ENCODE measurements at regions not wholly inside any gene's neighbourhood (a gene's known extent, or its start where the extent isn't known, plus 50 kb on each side); places are given as distances from the start of the nearest gene placed in this dataset.
A peak's percentile ranks its signal among the peaks of the same experiment; 100 is the strongest.
"Not testable (repeated sequence)": the region's sequence is repeated elsewhere in the genome, so short reads cannot be mapped to it uniquely, and the experiment has no call there.

DNA sequence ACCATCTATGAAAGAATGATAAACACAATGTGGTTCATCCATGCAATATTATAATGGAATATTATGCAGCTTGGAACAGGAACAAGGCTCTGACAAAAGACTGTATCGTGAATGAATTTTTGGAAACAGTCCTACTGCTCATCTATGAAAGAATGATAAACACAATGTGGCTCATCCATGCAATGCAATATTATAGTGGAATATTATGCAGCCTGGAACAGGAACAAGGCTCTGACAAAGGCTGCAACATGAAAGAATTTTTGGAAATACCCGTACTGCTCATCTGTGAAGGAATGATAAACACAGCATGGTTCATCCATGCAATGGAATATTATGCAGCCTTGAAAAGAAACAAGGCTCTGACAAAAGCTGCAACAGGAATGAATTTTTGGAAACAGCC lies 158.8 kb downstream of the CRLF2 start:
- not testable (repeated sequence) for DNase-seq

DNA sequence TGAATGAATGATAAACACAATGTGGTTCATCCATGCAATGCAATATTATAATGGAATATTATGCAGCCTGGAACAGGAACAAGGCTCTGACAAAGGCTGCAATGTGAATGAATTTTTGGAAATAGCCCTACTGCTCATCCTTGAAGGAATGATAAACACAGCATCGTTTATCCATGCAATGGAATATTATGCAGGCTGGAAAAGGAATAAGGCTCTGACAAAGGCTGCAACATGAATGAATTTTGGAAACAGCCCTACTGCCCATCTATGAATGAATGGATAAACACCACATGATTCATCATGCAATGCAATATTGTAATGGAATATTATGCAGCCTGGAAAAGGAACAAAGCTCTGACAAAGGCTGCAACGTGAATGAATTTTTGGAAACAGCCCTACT lies 159.4 kb downstream of the CRLF2 start:
- no peak for DNase-seq

DNA sequence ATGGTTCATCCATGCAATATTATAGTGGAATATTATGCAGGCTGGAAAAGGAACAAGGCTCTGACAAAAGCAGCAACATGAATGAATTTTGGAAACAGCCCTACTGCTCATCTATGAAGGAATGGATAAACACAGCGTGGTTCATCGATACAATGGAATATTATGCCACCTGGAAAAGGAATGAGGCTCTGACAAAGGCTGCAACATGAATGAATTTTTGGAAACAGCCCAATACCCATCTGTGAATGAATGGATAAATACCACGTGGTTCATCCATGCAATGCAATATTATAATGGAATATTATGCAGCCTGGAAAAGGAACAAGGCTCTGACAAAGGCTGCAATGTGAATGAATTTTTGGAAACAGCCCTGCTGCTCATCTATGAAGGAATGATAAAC lies 160.4 kb downstream of the CRLF2 start:
- DNase-seq: no peak

DNA sequence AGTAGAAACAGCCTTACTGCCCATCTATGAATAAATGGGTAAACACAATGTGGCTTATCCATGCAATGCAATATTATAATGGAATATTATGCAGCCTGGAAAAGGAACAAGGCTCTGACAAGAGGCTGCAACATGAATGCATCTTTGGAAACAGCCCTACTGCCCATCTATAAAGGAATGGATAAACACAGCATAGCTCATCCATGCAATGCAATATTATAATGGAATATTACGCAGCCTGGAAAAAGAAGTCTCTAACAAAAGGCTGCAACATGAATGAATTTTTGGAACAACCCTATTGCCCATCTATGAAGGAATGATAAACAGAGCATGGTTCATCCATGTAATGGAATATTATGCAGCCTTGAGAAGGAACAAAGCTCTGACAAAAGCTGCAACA lies 161.0 kb downstream of the CRLF2 start:
- no peak for DNase-seq

DNA sequence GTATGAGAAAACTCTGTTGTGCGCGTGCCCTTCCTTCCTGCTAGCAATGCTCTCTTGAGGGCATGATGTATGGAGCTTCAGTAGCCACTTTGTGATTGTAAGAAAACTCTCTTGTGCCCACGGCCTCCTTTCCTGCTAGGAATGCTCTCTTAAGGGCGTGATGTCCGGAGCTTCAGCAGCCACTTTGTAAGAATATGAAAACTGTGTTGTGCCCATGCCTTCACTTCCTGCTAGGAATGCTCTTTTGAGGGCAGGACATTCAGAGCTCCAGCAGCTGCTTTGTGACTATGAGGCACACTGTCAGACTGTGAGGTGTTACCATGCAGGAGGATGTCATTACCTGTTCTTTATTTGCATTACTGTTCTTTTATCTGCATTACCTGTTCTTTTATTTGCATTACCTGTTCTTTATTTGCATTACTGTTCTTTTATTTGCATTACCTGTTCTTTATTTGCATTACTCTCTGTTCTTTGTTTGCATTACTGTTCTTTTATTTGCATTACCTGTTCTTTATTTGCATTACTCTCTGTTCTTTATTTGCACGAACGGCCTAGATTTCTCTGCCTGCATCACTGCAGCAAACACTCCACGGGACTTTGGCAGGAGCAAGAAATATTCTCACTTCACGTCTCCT lies 166.7 kb downstream of the CRLF2 start:
- no peak for DNase-seq

DNA sequence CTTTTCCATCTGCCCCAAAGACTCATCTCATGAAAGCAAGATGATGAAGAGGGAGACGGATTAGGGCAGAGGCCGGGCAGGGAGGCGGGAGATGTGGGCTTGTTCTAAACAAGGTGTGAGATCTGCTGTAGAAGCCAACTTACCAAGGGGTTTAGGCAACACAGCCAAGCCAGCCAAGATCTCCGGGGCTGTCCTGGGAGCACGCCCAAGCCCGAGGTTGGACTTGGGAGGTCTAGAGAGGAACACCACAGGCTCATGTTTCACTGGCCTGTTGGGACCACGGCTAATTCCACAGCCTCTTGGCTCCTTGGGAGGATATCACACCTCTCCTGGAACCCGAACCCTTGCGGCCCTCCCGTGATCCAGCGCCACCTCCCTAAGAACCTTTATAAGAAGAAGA lies 171.4 kb downstream of the CRLF2 start:
- DNase-seq: no peak

DNA sequence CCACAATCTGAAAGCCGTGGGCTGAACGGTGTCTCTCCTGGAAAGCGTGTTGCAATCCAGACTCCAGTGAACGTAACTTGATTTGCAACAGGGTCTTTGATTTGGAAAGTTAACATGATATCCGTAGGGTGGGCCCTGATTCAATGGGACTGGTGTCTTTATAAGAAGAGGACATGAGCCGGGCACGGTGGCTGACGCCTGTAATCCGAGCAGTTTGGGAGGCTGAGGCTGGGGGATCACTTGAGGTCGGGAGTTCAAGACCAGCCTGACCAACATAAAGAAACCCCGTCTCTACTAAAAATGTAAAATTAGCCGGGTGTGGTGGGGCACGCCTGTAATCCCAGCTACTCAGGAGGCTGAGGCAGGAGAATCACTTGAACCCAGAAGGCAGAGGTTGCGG lies 176.5 kb downstream of the CRLF2 start:
- DNase-seq: not testable (repeated sequence)

DNA sequence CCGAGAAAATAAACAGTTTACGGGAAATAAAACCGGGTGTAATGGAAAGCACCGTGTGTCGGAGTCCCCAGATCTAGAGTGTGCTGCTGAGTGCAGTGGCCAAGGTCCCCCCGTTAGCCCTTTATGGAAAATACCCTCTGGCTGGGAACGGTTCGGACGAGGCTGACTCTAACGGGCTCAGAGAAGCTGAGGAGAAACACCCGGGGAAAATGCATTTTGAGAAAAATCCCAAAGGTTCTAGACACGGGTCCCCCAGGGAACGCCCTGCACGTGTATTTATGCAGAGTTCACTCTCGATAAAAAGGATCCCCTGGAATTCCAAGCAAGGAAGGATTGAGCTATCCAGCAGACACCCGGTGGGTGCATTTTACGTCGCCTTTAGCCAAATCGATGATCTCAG lies 177.2 kb downstream of the CRLF2 start:
- DNase-seq: no peak

DNA sequence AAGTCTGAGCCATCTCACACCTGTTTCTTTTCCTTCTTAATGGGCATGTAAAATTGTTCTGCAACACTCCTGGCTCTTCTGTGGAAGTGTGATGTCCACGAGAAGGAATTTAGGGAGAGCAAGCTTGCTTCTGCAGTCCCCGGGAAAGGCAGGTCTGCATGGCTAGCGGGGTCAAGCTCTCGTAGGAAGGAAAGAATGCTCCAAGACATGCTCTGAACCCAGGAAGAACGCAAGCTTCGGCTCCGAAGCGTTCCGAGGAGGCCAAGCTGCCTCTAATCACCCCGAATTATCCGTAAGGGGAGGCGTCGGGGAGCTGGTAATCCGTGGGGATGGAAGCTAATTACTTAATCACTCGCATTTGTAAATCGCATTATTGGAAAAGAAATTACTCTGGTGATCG lies 177.7 kb downstream of the CRLF2 start:
- no peak for DNase-seq

DNA sequence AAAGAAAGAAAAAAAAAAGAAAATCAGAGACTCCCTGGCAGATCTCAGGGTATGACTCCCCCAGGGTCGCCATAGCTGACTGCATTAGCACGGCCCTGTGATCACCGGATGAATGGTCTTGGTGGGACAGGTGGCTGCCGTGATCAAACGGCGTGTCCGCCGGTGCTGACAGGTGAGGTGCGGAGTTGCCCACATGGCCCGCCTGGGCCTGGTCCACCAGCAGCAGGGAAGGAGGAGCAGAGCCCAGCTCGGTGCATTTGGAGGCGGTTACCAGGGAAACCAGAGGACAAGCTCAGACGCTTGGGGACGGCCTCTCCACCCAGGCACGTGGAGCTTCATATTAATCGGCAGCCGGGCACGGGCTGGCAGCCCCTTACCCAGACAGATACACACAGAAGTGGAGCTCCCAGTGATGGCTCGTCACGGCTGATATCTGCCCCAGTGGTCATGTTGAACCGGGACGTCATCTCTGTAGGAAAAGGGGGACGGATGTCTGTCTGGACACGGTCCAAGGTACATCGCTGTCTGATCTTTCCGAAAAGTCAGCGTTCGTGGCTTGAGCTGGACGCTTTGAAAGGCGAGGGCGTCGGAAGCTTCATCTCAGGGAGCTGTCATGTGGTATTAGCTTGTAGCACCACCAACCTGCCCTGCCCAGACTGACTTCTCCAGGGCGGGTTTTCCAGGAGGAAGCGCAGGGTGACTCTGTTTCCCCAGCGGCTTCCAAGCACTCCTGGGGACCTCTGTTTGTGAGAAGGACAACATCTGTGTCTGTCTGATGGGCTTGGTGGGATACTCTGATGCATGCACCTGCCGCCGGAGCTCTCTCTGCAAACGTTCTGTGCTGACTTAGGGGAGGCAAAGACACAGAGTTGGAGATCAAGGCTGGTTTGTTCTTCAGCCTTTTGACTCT lies 180.7 kb downstream of the CRLF2 start:
- DNase-seq: no peak

DNA sequence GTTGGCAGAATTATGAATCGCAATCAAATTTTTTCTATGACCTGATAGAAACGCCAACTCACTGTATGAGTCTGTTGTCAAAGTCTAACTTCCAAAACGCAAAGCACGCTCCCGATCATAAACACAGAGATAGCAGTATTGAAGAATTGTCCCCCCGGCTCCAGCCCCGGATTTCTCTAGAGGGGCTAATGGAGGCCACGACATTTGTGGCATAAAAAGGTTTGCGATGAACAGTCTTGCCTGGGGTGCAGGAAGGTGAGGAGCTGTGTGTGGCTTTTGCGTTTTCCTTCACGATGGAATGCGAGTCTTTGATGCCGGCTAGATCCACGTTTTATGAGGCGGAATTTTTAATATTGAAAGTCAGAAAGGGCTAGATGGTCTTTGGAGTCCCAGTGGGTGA lies 183.0 kb downstream of the CRLF2 start:
- no peak for DNase-seq

DNA sequence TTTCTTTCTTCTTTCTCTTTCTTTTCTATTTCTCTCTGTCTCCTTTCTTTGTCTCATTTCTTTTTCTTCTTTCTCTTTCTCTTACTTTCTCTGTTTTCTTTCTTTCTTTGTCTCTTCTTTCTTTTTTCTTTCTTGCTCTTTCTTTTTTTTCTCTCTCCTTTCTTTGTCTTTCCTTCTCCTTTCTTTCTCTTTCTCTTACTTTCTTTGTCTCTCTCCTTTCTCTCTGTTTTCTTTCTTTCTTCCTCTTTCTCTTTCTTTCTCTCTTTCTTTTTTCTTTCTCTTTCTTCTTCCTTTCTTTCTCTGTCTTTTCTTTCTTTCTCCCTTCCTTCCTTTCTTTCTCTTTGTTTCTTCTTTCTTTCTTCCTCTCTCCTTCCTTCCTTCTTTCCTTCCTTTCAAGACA lies 184.8 kb downstream of the CRLF2 start:
- no peak for DNase-seq

DNA sequence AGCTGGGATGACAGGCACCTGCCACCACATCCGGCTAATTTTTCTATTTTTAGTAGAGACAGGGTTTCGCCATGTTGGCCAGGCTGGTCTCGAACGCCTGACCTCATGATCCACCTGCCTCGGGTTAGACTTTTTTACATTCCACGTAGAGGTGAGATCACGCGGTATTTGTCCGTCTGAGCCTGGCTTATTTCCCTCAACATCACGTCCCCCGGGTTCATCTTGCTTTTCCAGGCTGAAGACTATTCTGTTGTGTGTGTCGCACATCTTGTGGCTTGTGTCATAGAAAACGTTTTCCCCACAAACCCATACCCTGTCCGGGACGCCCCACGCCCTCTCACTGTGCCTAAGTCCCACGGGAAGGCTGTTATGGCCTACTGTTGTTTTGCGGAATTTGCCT lies 185.3 kb downstream of the CRLF2 start:
- peak; percentile 20 to 22 for DNase-seq

DNA sequence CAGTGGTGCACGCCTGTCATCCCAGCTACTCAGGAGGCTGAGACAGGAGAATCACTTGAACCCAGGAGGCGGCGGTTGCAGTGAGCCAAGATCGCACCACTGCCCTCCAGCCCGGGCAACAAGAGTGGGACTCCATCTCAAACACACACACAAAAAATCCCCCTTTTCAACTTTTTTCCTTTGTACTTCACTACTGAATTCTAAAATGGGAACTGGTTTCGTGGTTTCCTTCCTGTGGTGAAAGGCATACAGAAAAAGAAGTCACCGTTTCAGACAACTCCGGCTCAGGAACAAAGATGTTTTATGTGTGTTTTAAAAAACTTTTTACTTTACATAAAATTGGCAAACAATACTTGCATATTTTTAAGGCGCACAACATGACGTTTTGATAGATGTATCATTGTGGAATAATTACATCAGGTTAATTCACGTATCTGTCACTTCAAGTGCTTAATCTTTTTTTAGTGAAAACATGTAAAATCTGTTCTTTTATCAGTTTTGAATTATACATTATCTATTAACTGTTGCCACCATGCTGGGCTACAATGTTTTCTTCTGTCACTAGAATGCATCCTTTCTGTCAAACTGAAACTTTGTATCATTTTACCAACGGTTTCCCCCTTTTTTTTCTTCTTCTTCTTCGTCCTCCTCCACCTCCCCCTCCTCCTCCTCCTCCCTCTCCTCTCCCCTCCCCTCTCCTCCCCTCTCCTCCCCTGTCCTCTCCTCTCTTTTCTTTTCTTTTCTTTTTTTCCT lies 186.0 kb downstream of the CRLF2 start:
- no peak for DNase-seq

DNA sequence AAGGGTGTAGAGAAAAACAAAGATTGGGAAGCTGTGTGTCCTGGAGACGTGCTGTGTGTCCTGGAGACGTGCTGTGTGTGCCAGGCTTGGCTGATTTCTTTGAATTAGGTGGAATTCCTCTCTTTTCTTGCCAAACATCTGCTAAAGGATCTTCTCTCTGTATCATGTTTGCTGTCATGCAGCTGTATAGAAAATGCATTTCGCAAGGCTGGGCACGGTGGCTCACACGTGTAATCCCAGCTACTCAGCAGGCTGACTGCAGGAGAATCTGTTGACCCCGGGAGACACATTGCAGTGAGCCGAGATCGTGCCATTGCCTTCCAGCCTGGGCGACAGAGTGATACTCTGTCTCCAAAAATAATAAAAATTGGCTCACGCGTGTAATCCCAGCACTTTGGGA lies 187.0 kb downstream of the CRLF2 start:
- DNase-seq: no peak

DNA sequence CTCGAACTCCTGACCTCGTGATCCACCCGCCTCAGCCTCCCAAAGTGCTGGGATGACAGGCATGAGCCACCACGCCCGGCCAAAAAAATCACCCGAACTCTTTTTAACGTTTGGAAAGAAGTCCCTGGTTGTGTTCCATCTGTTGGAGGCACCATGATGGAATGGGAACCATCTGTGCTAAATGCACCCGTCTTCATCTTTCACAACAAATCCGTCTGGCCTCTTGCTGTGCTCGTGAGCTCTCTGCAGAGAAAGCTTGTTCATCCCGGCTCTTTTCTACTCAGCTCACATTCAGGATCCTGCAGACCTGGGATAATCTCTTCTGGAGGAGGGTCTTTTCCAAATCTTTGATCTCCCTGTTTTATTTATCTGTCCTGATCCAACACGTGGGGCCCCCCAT lies 188.8 kb downstream of the CRLF2 start:
- DNase-seq: no peak

DNA sequence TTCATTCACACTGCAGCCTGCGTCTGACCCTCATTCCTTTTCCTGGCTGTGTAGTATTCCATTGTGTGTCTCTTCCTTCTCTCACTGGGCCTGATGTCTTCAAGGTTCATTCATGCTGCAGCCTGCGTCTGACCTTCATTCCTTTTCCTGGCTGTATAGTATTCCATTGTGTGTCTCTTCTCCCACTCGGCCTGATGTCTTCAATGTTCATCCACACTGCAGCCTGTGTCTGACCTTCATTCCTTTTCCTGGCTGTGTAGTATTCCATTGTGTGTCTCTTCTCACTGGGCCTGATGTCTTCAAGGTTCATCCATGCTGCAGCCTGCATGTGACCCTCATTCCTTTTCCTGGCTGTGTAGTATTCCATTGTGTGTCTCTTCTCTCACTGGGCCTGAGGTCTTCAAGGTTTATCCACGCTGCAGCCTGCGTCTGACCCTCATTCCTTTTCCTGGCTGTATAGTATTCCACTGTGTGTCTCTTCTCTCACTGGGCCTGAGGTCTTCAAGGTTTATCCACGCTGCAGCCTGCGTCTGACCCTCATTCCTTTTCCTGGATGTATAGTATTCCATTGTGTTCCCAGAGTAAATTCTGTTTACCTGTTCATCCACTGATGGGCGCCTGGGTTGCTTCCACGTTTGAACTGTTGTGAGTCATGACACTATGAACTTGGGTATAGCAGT lies 191.0 kb downstream of the CRLF2 start:
- DNase-seq: not testable (repeated sequence)

DNA sequence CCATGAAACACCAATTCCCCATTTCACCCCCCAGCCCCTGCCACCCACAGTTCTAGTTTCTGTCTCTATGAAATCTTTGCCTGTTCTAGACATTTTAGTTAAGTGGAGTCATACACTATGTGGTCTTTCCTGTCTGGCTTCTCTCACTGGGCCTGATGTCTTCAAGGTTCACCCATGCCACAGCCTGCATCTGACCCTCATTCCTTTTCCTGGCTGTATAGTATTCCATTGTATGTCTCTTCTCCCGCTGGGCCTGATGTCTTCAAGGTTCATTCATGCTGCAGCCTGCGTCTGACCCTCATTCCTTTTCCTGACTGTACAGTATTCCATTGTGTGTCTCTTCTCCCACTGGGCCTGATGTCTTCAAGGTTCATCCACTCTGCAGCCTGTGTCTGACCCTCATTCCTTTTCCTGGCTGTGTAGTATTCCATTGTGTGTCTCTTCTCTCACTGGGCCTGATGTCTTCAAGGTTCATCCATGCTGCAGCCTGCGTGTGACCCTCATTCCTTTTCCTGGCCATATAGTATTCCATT lies 191.7 kb downstream of the CRLF2 start:
- DNase-seq: no peak

DNA sequence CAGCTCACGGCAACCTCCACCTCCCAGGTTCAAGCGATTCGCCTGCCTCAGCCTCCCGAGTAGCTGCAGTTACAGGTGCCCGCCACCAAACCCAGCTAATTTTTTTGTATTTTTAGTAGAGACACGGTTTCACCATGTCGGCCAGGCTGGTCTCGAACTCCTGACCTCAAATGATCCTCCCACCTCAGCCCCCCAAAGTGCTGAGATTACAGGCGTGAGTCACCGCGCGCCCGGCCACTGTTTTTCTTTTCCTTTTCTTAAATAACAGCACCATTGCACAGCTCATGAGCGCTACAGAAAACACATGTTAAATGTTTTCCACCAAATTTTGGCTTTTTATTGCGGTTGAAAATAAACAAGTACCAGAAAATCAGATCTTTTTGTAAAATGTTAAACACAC lies 195.5 kb downstream of the CRLF2 start:
- DNase-seq: not testable (repeated sequence)

DNA sequence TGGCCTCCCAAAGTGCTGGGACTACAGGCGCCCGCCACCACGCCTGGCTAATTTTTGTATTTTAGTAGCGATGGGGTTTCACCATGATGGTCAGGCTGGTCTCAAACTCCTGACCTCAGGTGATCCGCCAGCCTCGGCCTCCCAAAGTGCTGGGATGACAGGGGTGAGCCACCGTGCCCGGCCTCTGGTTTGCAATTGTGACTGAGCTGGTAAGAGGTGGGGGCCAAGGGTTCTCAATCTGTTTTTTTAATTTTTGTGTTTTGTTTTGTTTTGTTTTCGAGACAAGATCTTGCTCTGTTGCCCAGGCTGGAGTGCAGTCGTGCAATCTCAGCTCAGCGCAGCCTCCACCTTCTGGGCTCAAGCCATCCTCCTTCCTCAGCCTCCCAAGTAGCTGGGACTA lies 196.2 kb downstream of the CRLF2 start:
- DNase-seq: not testable (repeated sequence)

DNA sequence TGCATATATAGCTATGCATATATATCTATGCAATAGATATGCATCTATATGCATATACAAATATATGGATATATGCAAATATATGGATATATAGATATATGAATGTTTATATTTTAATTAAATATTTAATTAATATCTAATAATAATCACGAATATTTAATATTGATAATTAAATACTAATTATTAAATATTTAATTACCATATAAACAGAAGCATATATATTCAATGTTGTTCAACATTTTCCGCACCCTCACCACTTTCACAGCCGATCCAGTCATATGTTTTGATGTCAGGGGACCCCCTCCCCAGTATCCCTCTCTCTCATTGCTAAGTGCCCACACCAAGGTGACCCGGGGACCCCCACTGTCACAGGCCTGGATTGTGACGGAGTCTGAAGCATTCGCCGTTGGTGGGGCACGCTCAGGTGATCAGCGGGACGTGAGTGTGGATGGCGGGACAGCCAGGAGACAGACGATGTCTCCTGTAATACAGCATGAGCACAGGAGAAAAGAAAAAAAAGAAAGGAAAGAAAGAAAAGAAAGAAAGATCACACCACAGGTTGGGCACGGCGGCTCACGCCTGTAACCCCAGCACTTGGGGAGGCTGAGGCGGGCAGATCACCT lies 199.7 kb downstream of the CRLF2 start:
- DNase-seq: no peak

DNA sequence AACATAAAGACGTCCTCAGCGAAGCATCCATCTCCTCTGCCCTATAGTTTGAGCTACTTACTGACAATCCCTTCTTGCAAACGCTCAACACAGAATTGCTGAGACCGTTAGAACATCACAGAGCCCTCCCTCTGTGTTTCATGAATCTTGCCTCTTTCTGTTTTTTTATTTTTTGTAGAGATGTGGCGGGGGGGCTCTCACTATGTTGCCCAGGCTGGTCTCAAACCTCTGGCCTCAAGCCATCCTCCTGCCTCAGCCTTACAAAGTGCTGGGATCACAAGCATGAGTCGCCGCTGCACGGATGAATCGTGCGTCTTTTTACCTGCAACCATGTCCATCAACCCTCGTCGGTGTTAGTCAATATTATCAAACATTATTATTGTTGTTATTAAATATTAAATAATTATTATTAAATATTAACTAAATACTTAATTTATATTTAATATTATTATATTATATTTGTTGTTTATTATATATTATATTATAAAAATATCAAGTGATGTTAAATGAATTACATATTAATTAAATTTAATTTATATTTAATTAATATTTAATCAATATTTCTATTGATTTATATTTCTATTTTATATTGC lies 200.7 kb downstream of the CRLF2 start:
- no peak for DNase-seq

All from activated T-cell treated with anti-CD3 and anti-CD28 coated beads, Interleukin-2, amount 50 U/mL, for 48 hours (primary cell).